WTC11 (cell line): ENCODE measurements at regions not wholly inside any gene's neighbourhood (a gene's known extent, or its start where the extent isn't known, plus 50 kb on each side); places are given as distances from the start of the nearest gene placed in this dataset.

Experiments used
- ATF1 ChIP-seq: sonication (generic); formaldehyde crosslinking; IDR thresholded peaks from 2 replicates; pipeline ENCODE4 v1.8.1; 2023; ENCODE audit warnings: mild to moderate bottlenecking, moderate library complexity, missing genetic modification reagents
- CBFB ChIP-seq: sonication (generic); formaldehyde crosslinking; IDR thresholded peaks from 2 replicates; pipeline ENCODE4 v1.8.1; 2022; ENCODE audit warnings: mild to moderate bottlenecking, low read depth, missing genetic modification reagents
- FOXK1 ChIP-seq: sonication (generic); formaldehyde crosslinking; IDR thresholded peaks from 2 replicates; pipeline ENCODE4 v1.8.0; 2022; ENCODE audit warnings: mild to moderate bottlenecking, moderate library complexity, missing genetic modification reagents
- IRF2 ChIP-seq: sonication (generic); formaldehyde crosslinking; IDR thresholded peaks from 2 replicates; pipeline ENCODE4 v1.8.0; 2022; ENCODE audit warnings: low read depth, missing genetic modification reagents, borderline replicate concordance
- SP1 ChIP-seq: sonication (generic); formaldehyde crosslinking; conservative IDR thresholded peaks from 2 replicates; pipeline ENCODE4 v1.8.1; 2022; ENCODE audit warnings: missing genetic modification reagents
- ZNF263 ChIP-seq: sonication (generic); formaldehyde crosslinking; IDR thresholded peaks from 2 replicates; pipeline ENCODE4 v1.8.1; 2022; ENCODE audit warnings: low read depth, mild to moderate bottlenecking, moderate library complexity, missing genetic modification reagents
- ZNF317 ChIP-seq: sonication (generic); formaldehyde crosslinking; IDR thresholded peaks from 2 replicates; pipeline ENCODE4 v1.8.1; 2023; ENCODE audit warnings: low read depth, mild to moderate bottlenecking, moderate library complexity, missing genetic modification reagents, borderline replicate concordance
- ZNF423 ChIP-seq: fragments of 250-450 bp; sonication (Bioruptor Pico); IDR thresholded peaks from 2 replicates; pipeline ENCODE4 v2.1.2; 2022; ENCODE audit warnings: mild to moderate bottlenecking, moderate library complexity
- TF ChIP-seq, protein P1 (sequence below): fragments of 200-600 bp; IDR thresholded peaks from 2 replicates; pipeline ENCODE4 v1.8.0; 2022; ENCODE audit warnings: antibody characterized with exemption
- TF ChIP-seq, protein P2 (sequence below): sonication (generic); formaldehyde crosslinking; conservative IDR thresholded peaks from 2 replicates; pipeline ENCODE4 v1.8.1; 2023; ENCODE audit warnings: mild to moderate bottlenecking, low read depth, missing genetic modification reagents, moderate library complexity
- TF ChIP-seq, protein P3 (sequence below): sonication (generic); formaldehyde crosslinking; conservative IDR thresholded peaks from 2 replicates; pipeline ENCODE4 v1.8.1; 2022; ENCODE audit warnings: mild to moderate bottlenecking, missing genetic modification reagents
- TF ChIP-seq, protein P4 (sequence below): sonication (generic); formaldehyde crosslinking; IDR thresholded peaks from 2 replicates; pipeline ENCODE4 v1.8.1; 2023; ENCODE audit warnings: mild to moderate bottlenecking, missing genetic modification reagents, moderate library complexity
- TF ChIP-seq, protein P5 (sequence below): sonication (generic); formaldehyde crosslinking; IDR thresholded peaks from 2 replicates; pipeline ENCODE4 v1.8.1; 2022; ENCODE audit warnings: low read depth, missing genetic modification reagents, borderline replicate concordance

DNA sequence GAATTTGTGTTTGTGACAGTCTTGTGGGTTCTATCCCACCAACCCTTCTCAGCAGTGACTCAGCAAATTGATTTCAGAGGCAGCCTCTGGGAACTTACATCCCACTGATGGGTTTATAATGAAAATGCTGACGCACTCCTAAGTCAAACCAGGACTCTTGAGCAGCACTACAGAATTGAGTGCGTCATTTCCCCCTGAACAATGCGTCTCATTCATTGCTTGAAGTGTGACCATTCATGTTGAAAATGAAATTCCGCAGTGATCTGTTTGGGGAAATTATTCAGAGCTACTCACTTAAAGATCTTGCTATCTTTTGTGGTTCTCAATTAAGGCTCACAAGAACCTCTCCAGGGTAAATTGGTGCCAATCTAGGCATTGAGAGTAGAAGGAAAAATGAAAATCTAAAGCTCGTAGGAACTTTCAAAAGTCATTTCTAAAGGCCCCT lies 417.7 kb upstream of the SLC14A2 start:
- TF ChIP-seq, protein P1, sequence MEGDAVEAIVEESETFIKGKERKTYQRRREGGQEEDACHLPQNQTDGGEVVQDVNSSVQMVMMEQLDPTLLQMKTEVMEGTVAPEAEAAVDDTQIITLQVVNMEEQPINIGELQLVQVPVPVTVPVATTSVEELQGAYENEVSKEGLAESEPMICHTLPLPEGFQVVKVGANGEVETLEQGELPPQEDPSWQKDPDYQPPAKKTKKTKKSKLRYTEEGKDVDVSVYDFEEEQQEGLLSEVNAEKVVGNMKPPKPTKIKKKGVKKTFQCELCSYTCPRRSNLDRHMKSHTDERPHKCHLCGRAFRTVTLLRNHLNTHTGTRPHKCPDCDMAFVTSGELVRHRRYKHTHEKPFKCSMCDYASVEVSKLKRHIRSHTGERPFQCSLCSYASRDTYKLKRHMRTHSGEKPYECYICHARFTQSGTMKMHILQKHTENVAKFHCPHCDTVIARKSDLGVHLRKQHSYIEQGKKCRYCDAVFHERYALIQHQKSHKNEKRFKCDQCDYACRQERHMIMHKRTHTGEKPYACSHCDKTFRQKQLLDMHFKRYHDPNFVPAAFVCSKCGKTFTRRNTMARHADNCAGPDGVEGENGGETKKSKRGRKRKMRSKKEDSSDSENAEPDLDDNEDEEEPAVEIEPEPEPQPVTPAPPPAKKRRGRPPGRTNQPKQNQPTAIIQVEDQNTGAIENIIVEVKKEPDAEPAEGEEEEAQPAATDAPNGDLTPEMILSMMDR: no peak
- TF ChIP-seq ZNF263 (CRISPR knock-in tag) (no peak), FOXK1 (CRISPR knock-in tag) (no peak), ZNF317 (CRISPR knock-in tag) (no peak), ZNF423 (CRISPR knock-in tag) (no peak), CBFB (CRISPR knock-in tag) (no peak), SP1 (CRISPR knock-in tag) (no peak), ATF1 (CRISPR knock-in tag) (no peak), IRF2 (CRISPR knock-in tag) (no peak)
- TF ChIP-seq, protein P2, sequence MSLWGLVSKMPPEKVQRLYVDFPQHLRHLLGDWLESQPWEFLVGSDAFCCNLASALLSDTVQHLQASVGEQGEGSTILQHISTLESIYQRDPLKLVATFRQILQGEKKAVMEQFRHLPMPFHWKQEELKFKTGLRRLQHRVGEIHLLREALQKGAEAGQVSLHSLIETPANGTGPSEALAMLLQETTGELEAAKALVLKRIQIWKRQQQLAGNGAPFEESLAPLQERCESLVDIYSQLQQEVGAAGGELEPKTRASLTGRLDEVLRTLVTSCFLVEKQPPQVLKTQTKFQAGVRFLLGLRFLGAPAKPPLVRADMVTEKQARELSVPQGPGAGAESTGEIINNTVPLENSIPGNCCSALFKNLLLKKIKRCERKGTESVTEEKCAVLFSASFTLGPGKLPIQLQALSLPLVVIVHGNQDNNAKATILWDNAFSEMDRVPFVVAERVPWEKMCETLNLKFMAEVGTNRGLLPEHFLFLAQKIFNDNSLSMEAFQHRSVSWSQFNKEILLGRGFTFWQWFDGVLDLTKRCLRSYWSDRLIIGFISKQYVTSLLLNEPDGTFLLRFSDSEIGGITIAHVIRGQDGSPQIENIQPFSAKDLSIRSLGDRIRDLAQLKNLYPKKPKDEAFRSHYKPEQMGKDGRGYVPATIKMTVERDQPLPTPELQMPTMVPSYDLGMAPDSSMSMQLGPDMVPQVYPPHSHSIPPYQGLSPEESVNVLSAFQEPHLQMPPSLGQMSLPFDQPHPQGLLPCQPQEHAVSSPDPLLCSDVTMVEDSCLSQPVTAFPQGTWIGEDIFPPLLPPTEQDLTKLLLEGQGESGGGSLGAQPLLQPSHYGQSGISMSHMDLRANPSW (CRISPR knock-in tag): no peak
- TF ChIP-seq, protein P3, sequence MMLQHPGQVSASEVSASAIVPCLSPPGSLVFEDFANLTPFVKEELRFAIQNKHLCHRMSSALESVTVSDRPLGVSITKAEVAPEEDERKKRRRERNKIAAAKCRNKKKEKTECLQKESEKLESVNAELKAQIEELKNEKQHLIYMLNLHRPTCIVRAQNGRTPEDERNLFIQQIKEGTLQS (CRISPR knock-in tag): no peak
- TF ChIP-seq, protein P4, sequence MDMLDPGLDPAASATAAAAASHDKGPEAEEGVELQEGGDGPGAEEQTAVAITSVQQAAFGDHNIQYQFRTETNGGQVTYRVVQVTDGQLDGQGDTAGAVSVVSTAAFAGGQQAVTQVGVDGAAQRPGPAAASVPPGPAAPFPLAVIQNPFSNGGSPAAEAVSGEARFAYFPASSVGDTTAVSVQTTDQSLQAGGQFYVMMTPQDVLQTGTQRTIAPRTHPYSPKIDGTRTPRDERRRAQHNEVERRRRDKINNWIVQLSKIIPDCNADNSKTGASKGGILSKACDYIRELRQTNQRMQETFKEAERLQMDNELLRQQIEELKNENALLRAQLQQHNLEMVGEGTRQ (CRISPR knock-in tag): no peak
- TF ChIP-seq, protein P5, sequence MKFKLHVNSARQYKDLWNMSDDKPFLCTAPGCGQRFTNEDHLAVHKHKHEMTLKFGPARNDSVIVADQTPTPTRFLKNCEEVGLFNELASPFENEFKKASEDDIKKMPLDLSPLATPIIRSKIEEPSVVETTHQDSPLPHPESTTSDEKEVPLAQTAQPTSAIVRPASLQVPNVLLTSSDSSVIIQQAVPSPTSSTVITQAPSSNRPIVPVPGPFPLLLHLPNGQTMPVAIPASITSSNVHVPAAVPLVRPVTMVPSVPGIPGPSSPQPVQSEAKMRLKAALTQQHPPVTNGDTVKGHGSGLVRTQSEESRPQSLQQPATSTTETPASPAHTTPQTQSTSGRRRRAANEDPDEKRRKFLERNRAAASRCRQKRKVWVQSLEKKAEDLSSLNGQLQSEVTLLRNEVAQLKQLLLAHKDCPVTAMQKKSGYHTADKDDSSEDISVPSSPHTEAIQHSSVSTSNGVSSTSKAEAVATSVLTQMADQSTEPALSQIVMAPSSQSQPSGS (CRISPR knock-in tag): no peak
